HepG2 (cell line): ENCODE measurements at regions not wholly inside any gene's neighbourhood (a gene's known extent, or its start where the extent isn't known, plus 50 kb on each side); places are given as distances from the start of the nearest gene placed in this dataset.
"Not testable (repeated sequence)": the region's sequence is repeated elsewhere in the genome, so short reads cannot be mapped to it uniquely, and the experiment has no call there.

Source experiments
- ATAC-seq: fragments of 200-7000 bp; cut with Tn5 transposase; 3 replicates; pipeline ENCODE4 v1.9.1; 2020; ENCODE audit warnings: mild to moderate bottlenecking, moderate library complexity
- BruUV-seq: library from RNA; stranded (reverse); fragments of 400-500 nt; replicated peaks from 2 replicates; lab custom pipeline; 2021; lab: Mats Ljungman, UMichigan
- CTCF ChIA-PET: fragments of 300-600 bp; formaldehyde crosslinking; extraction: SDS; loops from one replicate; lab custom pipeline; 2021; ENCODE audit warnings: low total read pairs, inconsistent platforms, low intra/inter-chr PET ratio; lab: Yijun Ruan, JAX
- POLR2A ChIA-PET: fragments of 350-600 bp; sonication (Branson Sonifier 250); formaldehyde crosslinking; loops from one replicate; lab custom pipeline; 2020; ENCODE audit warnings: antibody characterized with exemption, inconsistent platforms; lab: Yijun Ruan, JAX
- DNase-seq: peaks from one replicate; pipeline ENCODE4 v3.0.0-alpha.2; 2015; ENCODE audit warnings: low spot score
- FAIRE-seq: peaks from 3 replicates; lab custom pipeline; 2011; peaks lifted over from hg19 to GRCh38; lab: Jason Lieb, UNC
- H2AFZ ChIP-seq: one replicate; pipeline ENCODE4 v1.6.1; 2011; ENCODE audit warnings: low read length, inconsistent platforms
- H3K27ac ChIP-seq: fragments of 300-600 bp; 3 replicates; pipeline ENCODE4 v1.8.0; 2011; ENCODE audit warnings: mixed run types, mild to moderate bottlenecking, mixed read lengths, low read length, inconsistent platforms; ENCODE audit not compliant: insufficient read depth; ENCODE audit errors: extremely low read length
- H3K27me3 ChIP-seq, 2 experiments: fragments of 200-600 bp in 1 of 2; 2 replicates in 1 of 2; 3 replicates in 1 of 2; pipeline versions ENCODE4 v1.6.0 to v1.8.0; 2011; ENCODE audit warnings: low read length in 2 of 2, mild to moderate bottlenecking in 2 of 2, moderate library complexity in 2 of 2, inconsistent platforms in 1 of 2; ENCODE audit not compliant: insufficient read depth in 2 of 2, control insufficient read depth in 1 of 2
- H3K36me3 ChIP-seq, 2 experiments: fragments of 200-600 bp in 1 of 2; replicated peaks in 1 of 2; 2 replicates in 1 of 2; 3 replicates in 1 of 2; pipeline versions ENCODE4 v1.5.1 to v1.8.0; 2011; ENCODE audit warnings: low read length in 2 of 2, inconsistent platforms in 1 of 2; ENCODE audit not compliant: insufficient read depth in 2 of 2, control insufficient read depth in 1 of 2
- H3K4me1 ChIP-seq: 2 replicates; pipeline ENCODE4 v1.5.1; 2012; ENCODE audit warnings: low read length, inconsistent platforms; ENCODE audit not compliant: insufficient read depth
- H3K4me2 ChIP-seq: 2 replicates; pipeline ENCODE4 v1.6.0; 2011; ENCODE audit warnings: low read depth, low read length, inconsistent platforms
- H3K4me3 ChIP-seq, 3 experiments: fragments of 200-600 bp in 1 of 3; sonication (generic), shearing (Covaris generic) in 1 of 3; replicated peaks in 1 of 3; 2 replicates each; pipeline ENCODE4 v1.5.1; 2011 to 2016; ENCODE audit warnings: low read length in 3 of 3, inconsistent platforms in 2 of 3, low read depth in 2 of 3, mild to moderate bottlenecking in 2 of 3, control low read depth in 1 of 3, mixed read lengths in 1 of 3; ENCODE audit not compliant: insufficient read depth in 1 of 3
- H3K79me2 ChIP-seq: one replicate; pipeline ENCODE4 v1.6.1; 2011; ENCODE audit warnings: low read length, inconsistent platforms; ENCODE audit not compliant: insufficient read depth
- H3K9ac ChIP-seq: 2 replicates; pipeline ENCODE4 v1.6.0; 2011; ENCODE audit warnings: mild to moderate bottlenecking, low read depth, low read length, inconsistent platforms; ENCODE audit not compliant: insufficient read depth
- H3K9me3 ChIP-seq: 2 replicates; pipeline ENCODE4 v1.5.1; 2012; ENCODE audit warnings: mild to moderate bottlenecking, low read length
- H4K20me1 ChIP-seq: 2 replicates; pipeline ENCODE4 v1.6.0; 2011; ENCODE audit warnings: inconsistent platforms, mild to moderate bottlenecking, low read length, moderate library complexity; ENCODE audit not compliant: insufficient read depth
- KDM1A ChIP-seq: IDR thresholded peaks from 2 replicates; pipeline ENCODE4 v1.6.1; 2016; ENCODE audit warnings: missing compliant biosample characterization
- KLF11 ChIP-seq: IDR thresholded peaks from 2 replicates; pipeline ENCODE4 v1.6.1; 2016; ENCODE audit warnings: missing compliant biosample characterization
- MAFK ChIP-seq, 2 experiments: IDR thresholded peaks in 1 of 2; conservative IDR thresholded peaks in 1 of 2; 2 replicates each; pipeline ENCODE4 v1.6.1; 2011; ENCODE audit warnings: improper control_type of control experiment in 2 of 2, low read length in 2 of 2
- MATR3 ChIP-seq: sonication (generic); formaldehyde crosslinking; IDR thresholded peaks from 2 replicates; pipeline ENCODE4 v1.4.0; 2020; ENCODE audit warnings: missing genetic modification reagents
- SALL1 ChIP-seq: sonication (generic); formaldehyde crosslinking; IDR thresholded peaks from 2 replicates; pipeline ENCODE4 v1.8.0; 2022; ENCODE audit warnings: mild to moderate bottlenecking, missing genetic modification reagents
- ZFY ChIP-seq: sonication (generic); formaldehyde crosslinking; IDR thresholded peaks from 2 replicates; pipeline ENCODE4 v1.4.0; 2020; ENCODE audit warnings: missing genetic modification reagents
- ZNF329 ChIP-seq: sonication (generic); formaldehyde crosslinking; IDR thresholded peaks from 2 replicates; pipeline ENCODE4 v1.9.0; 2021; ENCODE audit warnings: low read depth, mild to moderate bottlenecking, missing genetic modification reagents
- WGBS: methylation state at CpG from one replicate; pipeline ENCODE4 v1.1.6; 2017; ENCODE audit warnings: low lambda C conversion rate; 5-methylcytosine and 5-hydroxymethylcytosine counted together
- in situ Hi-C: cut with HindIII; loops from 2 replicates; pipeline ENCODE4 v1.10.0; 2017; ENCODE audit warnings: low pct_unique_long_range_greater_than_20kb; ENCODE audit not compliant: extremely low pct_ligation_motif_present
- intact Hi-C: fragments of 100-400 bp; cut with micrococcal nuclease; formaldehyde crosslinking; loops from one replicate; pipeline ENCODE4 v1.10.0; 2022; ENCODE audit not compliant: unreplicated experiment
- TF ChIP-seq, protein P1 (sequence below): sonication (generic); formaldehyde crosslinking; IDR thresholded peaks from one replicate; pipeline ENCODE4 v1.5.1; 2020; ENCODE audit warnings: mild to moderate bottlenecking, missing genetic modification reagents; ENCODE audit errors: not compliant biosample characterization

DNA sequence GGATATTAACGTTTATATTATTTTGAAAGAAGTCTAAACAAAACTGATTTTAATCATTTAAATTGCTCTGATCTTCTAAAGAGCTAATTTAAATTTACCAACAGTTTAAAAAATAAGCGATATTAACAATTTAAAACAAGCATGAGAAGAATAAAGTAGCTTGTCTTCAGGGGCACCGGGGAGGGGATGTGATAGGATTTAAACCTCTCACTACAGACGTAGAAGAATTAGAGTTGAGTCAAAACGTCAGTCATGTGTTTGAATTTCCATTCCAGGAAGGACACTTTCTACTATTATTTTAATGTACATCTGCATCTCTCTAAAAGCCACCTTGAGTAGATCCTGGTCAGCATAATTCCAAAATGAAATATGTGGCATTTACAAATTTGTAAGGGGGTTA lies 58.2 kb upstream of the TPTE start (continued):
- TF ChIP-seq, protein P1, sequence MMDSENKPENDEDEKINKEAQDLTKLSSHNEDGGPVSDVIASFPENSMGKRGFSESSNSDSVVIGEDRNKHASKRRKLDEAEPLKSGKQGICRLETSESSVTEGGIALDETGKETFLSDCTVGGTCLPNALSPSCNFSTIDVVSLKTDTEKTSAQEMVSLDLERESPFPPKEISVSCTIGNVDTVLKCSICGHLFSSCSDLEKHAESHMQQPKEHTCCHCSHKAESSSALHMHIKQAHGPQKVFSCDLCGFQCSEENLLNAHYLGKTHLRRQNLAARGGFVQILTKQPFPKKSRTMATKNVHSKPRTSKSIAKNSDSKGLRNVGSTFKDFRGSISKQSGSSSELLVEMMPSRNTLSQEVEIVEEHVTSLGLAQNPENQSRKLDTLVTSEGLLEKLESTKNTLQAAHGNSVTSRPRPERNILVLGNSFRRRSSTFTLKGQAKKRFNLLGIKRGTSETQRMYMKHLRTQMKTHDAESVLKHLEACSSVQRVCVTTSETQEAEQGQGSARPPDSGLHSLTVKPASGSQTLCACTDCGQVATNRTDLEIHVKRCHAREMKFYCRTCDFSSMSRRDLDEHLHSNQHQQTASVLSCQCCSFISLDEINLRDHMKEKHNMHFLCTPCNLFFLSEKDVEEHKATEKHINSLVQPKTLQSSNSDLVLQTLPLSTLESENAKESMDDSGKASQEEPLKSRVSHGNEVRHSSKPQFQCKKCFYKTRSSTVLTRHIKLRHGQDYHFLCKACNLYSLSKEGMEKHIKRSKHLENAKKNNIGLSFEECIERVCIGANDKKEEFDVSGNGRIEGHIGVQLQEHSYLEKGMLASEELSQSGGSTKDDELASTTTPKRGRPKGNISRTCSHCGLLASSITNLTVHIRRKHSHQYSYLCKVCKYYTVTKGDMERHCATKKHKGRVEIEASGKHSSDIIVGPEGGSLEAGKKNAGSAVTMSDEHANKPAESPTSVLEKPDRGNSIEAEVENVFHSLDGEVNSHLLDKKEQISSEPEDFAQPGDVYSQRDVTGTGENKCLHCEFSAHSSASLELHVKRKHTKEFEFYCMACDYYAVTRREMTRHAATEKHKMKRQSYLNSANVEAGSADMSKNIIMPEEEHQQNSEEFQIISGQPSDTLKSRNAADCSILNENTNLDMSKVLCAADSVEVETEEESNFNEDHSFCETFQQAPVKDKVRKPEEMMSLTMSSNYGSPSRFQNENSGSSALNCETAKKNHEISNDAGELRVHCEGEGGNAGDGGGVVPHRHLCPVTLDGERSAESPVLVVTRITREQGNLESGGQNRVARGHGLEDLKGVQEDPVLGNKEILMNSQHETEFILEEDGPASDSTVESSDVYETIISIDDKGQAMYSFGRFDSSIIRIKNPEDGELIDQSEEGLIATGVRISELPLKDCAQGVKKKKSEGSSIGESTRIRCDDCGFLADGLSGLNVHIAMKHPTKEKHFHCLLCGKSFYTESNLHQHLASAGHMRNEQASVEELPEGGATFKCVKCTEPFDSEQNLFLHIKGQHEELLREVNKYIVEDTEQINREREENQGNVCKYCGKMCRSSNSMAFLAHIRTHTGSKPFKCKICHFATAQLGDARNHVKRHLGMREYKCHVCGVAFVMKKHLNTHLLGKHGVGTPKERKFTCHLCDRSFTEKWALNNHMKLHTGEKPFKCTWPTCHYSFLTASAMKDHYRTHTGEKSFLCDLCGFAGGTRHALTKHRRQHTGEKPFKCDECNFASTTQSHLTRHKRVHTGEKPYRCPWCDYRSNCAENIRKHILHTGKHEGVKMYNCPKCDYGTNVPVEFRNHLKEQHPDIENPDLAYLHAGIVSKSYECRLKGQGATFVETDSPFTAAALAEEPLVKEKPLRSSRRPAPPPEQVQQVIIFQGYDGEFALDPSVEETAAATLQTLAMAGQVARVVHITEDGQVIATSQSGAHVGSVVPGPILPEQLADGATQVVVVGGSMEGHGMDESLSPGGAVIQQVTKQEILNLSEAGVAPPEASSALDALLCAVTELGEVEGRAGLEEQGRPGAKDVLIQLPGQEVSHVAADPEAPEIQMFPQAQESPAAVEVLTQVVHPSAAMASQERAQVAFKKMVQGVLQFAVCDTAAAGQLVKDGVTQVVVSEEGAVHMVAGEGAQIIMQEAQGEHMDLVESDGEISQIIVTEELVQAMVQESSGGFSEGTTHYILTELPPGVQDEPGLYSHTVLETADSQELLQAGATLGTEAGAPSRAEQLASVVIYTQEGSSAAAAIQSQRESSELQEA (CRISPR knock-in tag) = no peak
- TF ChIP-seq ZFY (no peak), SALL1 (no peak), KLF11 (CRISPR knock-in tag) (no peak), MATR3 (CRISPR knock-in tag) (no peak), ZNF329 (CRISPR knock-in tag) (no peak)

- FAIRE-seq (no peak), DNase-seq (no peak), ATAC-seq (no peak)
- intact Hi-C loops = no loop called here
- Histone ChIP-seq H3K4me1 (no peaks in the 10 kb centered on the region), H3K4me2 (no peak overlapping the region), H2AFZ (no peak overlapping the region), H3K36me3 (no peaks in the 10 kb centered on the region), H3K79me2 (no peaks in the 10 kb centered on the region), H3K9ac (no peak overlapping the region), H4K20me1 (no peaks in the 10 kb centered on the region), H3K27me3 (no peaks in the 10 kb centered on the region)
- ChIA-PET POLR2A (no interaction called here), CTCF (no interaction called here)
- 12% methylated on average over 3 of the region's 3 CpGs for WGBS
- TF ChIP-seq MAFK (conservative IDR thresholded peaks at IDR 0.05 in 1 of 2, IDR thresholded peaks at IDR 0.05 in 1 of 2; ENCODE audit: low read length in 2 of 2) (peak in 1 of 2 experiments; percentile 23; a peak in 1 of 4 replicates), KDM1A (CRISPR knock-in tag) (no peak)
- TF ChIP-seq, all 625 proteins: peak for 1
- H3K9me3 ChIP-seq = peaks cover 95% of the 10 kb centered on the region
- in situ Hi-C loops = no loop called here
- H3K4me3 ChIP-seq = no peak overlapping the region
- H3K27ac ChIP-seq = no peak overlapping the region
- no TSS peak for BruUV-seq
Observed at GRCh38 chr21:10464975-10465374, 56.4 kb upstream of the TPTE start.

DNA sequence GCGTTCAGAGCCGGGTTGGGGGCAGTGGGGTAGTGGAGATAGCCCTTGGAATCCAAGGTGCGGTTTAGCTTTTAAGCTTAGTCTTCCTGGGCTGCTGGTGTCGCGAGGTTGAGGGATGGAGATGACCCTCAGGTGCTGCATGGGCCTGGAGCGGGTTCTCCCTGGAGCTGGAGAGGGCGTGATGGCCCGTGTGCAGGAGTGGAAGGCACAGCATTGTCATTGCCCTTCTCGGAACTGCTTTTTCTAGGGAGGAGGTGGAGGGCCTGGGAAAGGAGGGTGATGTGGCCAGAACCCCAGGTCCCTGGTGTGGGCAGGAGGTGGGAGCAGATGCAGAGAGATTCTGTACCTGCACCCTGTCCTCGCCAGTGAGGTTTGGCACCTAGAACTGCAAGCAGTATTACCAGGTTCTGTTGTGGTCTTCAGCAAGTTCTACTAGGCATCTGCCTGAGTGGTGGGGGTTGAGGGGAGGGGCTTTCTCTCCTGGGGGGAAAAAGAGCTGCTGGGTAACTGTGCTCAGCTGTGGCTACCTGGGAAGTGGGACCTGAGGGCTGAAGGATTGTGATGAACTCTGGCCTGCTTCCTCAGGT lies 55.8 kb upstream of the TPTE start:
- FAIRE-seq, H2AFZ ChIP-seq, in situ Hi-C loops, H3K4me2 ChIP-seq, CTCF ChIA-PET, H3K4me3 ChIP-seq, H3K27ac ChIP-seq, BruUV-seq, H4K20me1 ChIP-seq, H3K36me3 ChIP-seq, H3K9ac ChIP-seq, H3K27me3 ChIP-seq, intact Hi-C loops, DNase-seq, POLR2A ChIA-PET, H3K4me1 ChIP-seq, H3K79me2 ChIP-seq: not testable (repeated sequence)
- ATAC-seq = peak; percentile 57
- H3K9me3 ChIP-seq = peaks cover 94% of the 10 kb centered on the region
- 5% methylated on average over 10 of the region's 10 CpGs for WGBS
